ENCODE measurements at regions not wholly inside any gene's neighbourhood (a gene's known extent, or its start where the extent isn't known, plus 50 kb on each side); places are given as distances from the start of the nearest gene placed in this dataset.

- TF ChIP-seq CTCF (IDR thresholded peaks at IDR 0.05) (no peak), POLR2A (IDR thresholded peaks at IDR 0.05) (no peak)
- 48 to 83% methylated on average over 1 of the region's 1 CpG for WGBS, 2 donors
- intact Hi-C loops (cut with DNase I; ENCODE audit: low total_unique reads), result no loop called here
- no peak for DNase-seq (ENCODE audit: low spot score in 2 of 2)
- H3K4me3 ChIP-seq (ENCODE audit: low read depth, poor library complexity, severe bottlenecking), result no peak overlapping the region
Observed at GRCh38 chr3:124121379-124122312, 129.7 kb upstream of the ROPN1 start.

GRCh38 chr3:124125315-124125714 is 133.4 kb upstream of the ROPN1 start:
- DNase-seq (ENCODE audit: low spot score in 2 of 2), result no peak
- H3K4me3 ChIP-seq (ENCODE audit: low read depth, poor library complexity, severe bottlenecking), result no peak overlapping the region
- TF ChIP-seq POLR2A (IDR thresholded peaks at IDR 0.05) (no peak), CTCF (IDR thresholded peaks at IDR 0.05) (no peak)
- 68 to 75% methylated on average over 1 of the region's 1 CpG for WGBS, 2 donors
- intact Hi-C loops (cut with DNase I; ENCODE audit: low total_unique reads), result no loop called here

- no peak for TF ChIP-seq CTCF (IDR thresholded peaks at IDR 0.05)
- TF ChIP-seq POLR2A (IDR thresholded peaks at IDR 0.05), result no peak
Observed at GRCh38 chr3:124126436-124127023, 134.6 kb upstream of the ROPN1 start.

GRCh38 chr3:124131158-124131557 is 139.2 kb upstream of the ROPN1 start:
- H3K4me3 ChIP-seq (ENCODE audit: low read depth, poor library complexity, severe bottlenecking), result no peak overlapping the region
- intact Hi-C loops (cut with DNase I; ENCODE audit: low total_unique reads), result no loop called here
- DNase-seq (ENCODE audit: low spot score in 2 of 2), result no peak
- no peak for TF ChIP-seq CTCF (IDR thresholded peaks at IDR 0.05)
- no peak for TF ChIP-seq POLR2A (IDR thresholded peaks at IDR 0.05)

More at GRCh38 chr3:124126436-124127023, 134.6 kb upstream of the ROPN1 start:
- intact Hi-C loops (cut with DNase I; ENCODE audit: low total_unique reads), result no loop called here
- no peak overlapping the region for H3K4me3 ChIP-seq (ENCODE audit: low read depth, poor library complexity, severe bottlenecking)
- no peak for DNase-seq (ENCODE audit: low spot score in 2 of 2)
- 86 to 94% methylated on average over 1 of the region's 1 CpG for WGBS, 2 donors

- no peak for DNase-seq (ENCODE audit: low spot score in 2 of 2)
- 49 to 60% methylated on average over 2 of the region's 2 CpGs for WGBS, 2 donors
- TF ChIP-seq POLR2A (IDR thresholded peaks at IDR 0.05) (no peak), CTCF (IDR thresholded peaks at IDR 0.05) (no peak)
- H3K4me3 ChIP-seq (ENCODE audit: low read depth, poor library complexity, severe bottlenecking), result no peak overlapping the region
- intact Hi-C loops (cut with DNase I; ENCODE audit: low total_unique reads), result no loop called here
Observed at GRCh38 chr3:124131580-124131979, 139.7 kb upstream of the ROPN1 start.
